Heart right ventricle (tissue), 16 donors: ENCODE measurements at regions not wholly inside any gene's neighbourhood (a gene's known extent, or its start where the extent isn't known, plus 50 kb on each side); places are given as distances from the start of the nearest gene placed in this dataset.

Source experiments
- ATAC-seq, 8 donors: fragments of 200-7000 bp; cut with Tn5 transposase; one replicate each; pipeline ENCODE4 v1.9.1; 2020; ENCODE audit warnings: mild to moderate bottlenecking in 8 of 8, moderate library complexity in 8 of 8, moderate number of reproducible peaks in 1 of 8
- DNase-seq, 2 donors: peaks; one replicate each; pipeline ENCODE4 v3.0.0-alpha.2; 2020
- H3K27ac ChIP-seq, 10 donors: fragments of 200-600 bp; sonication (generic) in 2 of 10; one replicate each; pipeline versions ENCODE4 v1.5.0 to v1.8.0; 2020 to 2022; ENCODE audit warnings: mild to moderate bottlenecking in 3 of 10
- H3K27me3 ChIP-seq, 7 donors: fragments of 200-600 bp; one replicate each; pipeline ENCODE4 v1.8.0; 2021 to 2022; ENCODE audit warnings: mild to moderate bottlenecking in 2 of 7
- H3K36me3 ChIP-seq, 9 donors: fragments of 200-600 bp; sonication (generic) in 1 of 9; one replicate each; pipeline versions ENCODE4 v1.5.0 to v1.8.0; 2020 to 2022; ENCODE audit warnings: mild to moderate bottlenecking in 2 of 9
- H3K4me1 ChIP-seq, 9 donors: fragments of 200-600 bp; sonication (generic) in 1 of 9; one replicate each; pipeline versions ENCODE4 v1.5.0 to v1.8.0; 2020 to 2022; ENCODE audit warnings: mild to moderate bottlenecking in 4 of 9
- H3K4me3 ChIP-seq, 10 donors: fragments of 200-600 bp; sonication (generic) in 2 of 10; one replicate each; pipeline versions ENCODE4 v1.5.0 to v1.8.0; 2020 to 2022; ENCODE audit warnings: mild to moderate bottlenecking in 7 of 10, moderate library complexity in 2 of 10
- H3K9me3 ChIP-seq, 11 donors: fragments of 200-600 bp in 10 of 11; sonication (generic) in 2 of 11; one replicate each; pipeline versions ENCODE4 v1.5.0 to v1.8.0; 2013 to 2022; ENCODE audit warnings: mild to moderate bottlenecking in 2 of 11, control low read depth in 1 of 11, moderate library complexity in 1 of 11
- WGBS, 2 donors: extraction: QIAGEN DNeasy Blood & Tissue Kit; methylation state at CpG; one replicate each; pipeline ENCODE4 v1.1.7; 2013; ENCODE audit warnings: inconsistent platforms in 1 of 2; 5-methylcytosine and 5-hydroxymethylcytosine counted together
- intact Hi-C, 10 donors: fragments of 100-400 bp; cut with DNase I; formaldehyde crosslinking; loops; one replicate each; pipeline versions ENCODE4 v1.11.1 to v1.14.2; 2022
- TF ChIP-seq, protein P1 (sequence below), 9 donors: fragments of 200-600 bp; sonication (generic) in 2 of 9; IDR thresholded peaks; one replicate each; pipeline versions ENCODE4 v1.5.0 to v1.8.0; 2021 to 2022; ENCODE audit warnings: antibody characterized with exemption in 9 of 9, mild to moderate bottlenecking in 5 of 9, moderate library complexity in 1 of 9
- donor health status: Arrhythmogenic right ventricular cardiomyopathy.
- donor health status: ischemic (EF 13 %, LVEDD 7.1; RV severe dilation, severe dysfunction).
- donor health status: healthy with polysubstance abuse.
- donor health status: DM: no; HTN: yes; CAD: no.
- donor health status: DM: no; HTN: no; CAD: no.
- donor health status: ischemic (EF 25% LVEDD 6.9; RV normal size, moderate dysfunction).
- donor health status: ischemic (EF 25% LVEDD 5.7; RV mildly dilated, moderate dysfunction).
- donor health status: healthy.
- donor health status: DM: yes; HTN: yes; CAD: no.
- donor health status: Ischemic cardiomyopathy.
- donor health status: ischemic (EF 35%, LVEDD 5.7; RV mildly dilated, moderate dysfunction).
- donor health status: nonischemic (EF 11% LVEDD 7.7; RV severe dilation, severe dysfunction).
- donor health status: DM: yes; HTN: yes; CAD: no.
- donor health status: PGD.
- donor health status: ischemic (EF 29% LVEDD 5.4; RV normal size, mild dysfunction).
- donor health status: nonischemic (EF 23%, LVEDD 6.1; RV moderate dilation, normal function).

DNA sequence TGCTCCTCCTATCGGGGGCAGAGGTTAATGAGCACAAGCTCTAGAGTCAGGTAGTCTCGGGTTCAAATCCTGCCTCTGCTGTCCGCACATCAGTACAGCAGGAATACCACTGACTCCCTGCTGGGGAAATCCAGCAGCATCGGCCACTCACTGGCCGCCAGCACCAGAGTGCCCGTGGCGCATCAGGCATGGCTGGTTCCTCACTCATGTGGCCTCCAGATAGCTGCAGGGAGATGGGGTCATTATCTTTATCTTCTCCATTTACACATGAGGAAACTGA lies 137.6 kb upstream of the COL5A1 start:
- WGBS, 2 donors, result 93 to 94% methylated on average over 7 of the region's 7 CpGs
- no peaks in the 10 kb centered on the region for H3K9me3 ChIP-seq
- DNase-seq, result no peak
- H3K27ac ChIP-seq, result no peak overlapping the region
- no peak for ATAC-seq
- peaks cover 0 to 49% (median 31%) of the 10 kb centered on the region in 7 donors for H3K27me3 ChIP-seq
- H3K4me1 ChIP-seq, result peaks cover 0 to 15% (median 8%) of the 10 kb centered on the region in 9 donors
- TF ChIP-seq, protein P1, sequence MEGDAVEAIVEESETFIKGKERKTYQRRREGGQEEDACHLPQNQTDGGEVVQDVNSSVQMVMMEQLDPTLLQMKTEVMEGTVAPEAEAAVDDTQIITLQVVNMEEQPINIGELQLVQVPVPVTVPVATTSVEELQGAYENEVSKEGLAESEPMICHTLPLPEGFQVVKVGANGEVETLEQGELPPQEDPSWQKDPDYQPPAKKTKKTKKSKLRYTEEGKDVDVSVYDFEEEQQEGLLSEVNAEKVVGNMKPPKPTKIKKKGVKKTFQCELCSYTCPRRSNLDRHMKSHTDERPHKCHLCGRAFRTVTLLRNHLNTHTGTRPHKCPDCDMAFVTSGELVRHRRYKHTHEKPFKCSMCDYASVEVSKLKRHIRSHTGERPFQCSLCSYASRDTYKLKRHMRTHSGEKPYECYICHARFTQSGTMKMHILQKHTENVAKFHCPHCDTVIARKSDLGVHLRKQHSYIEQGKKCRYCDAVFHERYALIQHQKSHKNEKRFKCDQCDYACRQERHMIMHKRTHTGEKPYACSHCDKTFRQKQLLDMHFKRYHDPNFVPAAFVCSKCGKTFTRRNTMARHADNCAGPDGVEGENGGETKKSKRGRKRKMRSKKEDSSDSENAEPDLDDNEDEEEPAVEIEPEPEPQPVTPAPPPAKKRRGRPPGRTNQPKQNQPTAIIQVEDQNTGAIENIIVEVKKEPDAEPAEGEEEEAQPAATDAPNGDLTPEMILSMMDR (IDR thresholded peaks at IDR 0.05), result no peak
- no peaks in the 10 kb centered on the region for H3K36me3 ChIP-seq
- intact Hi-C loops, result no loop called here
- no peak overlapping the region for H3K4me3 ChIP-seq

DNA sequence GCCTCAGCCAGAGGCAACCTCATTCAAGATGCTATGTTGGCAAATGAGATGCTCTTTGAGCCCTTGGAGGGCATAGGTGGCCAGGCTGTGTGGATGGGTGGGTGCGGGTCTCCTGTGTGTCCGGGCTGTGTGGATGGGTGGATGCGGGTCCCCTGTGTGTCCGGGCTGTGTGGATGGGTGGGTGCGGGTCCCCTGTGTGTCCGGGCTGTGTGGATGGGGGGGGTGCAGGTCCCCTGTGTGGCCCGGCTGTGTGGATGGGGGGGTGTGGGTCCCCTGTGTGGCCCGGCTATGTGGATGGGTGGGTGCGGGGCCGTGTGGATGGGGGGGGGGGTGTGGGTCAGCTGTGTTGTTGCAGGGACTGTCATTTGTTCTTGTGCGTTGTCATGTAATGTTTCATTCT lies 136.6 kb upstream of the COL5A1 start:
- intact Hi-C loops, result no loop called here
- no peaks in the 10 kb centered on the region for H3K36me3 ChIP-seq
- whole genome bisulfite sequencing, 2 donors, result 77 to 84% methylated on average over 9 to 11 of the region's 11 CpGs
- no peak overlapping the region for H3K4me3 ChIP-seq
- ATAC-seq, result no peak
- no peak for DNase-seq
- H3K9me3 ChIP-seq, result no peaks in the 10 kb centered on the region
- H3K27ac ChIP-seq, result no peak overlapping the region
- H3K27me3 ChIP-seq, result peaks cover 0 to 47% (median 31%) of the 10 kb centered on the region in 7 donors
- peaks cover 0 to 15% (median 8%) of the 10 kb centered on the region in 9 donors for H3K4me1 ChIP-seq
- TF ChIP-seq, protein P1 (IDR thresholded peaks at IDR 0.05), result no peak

DNA sequence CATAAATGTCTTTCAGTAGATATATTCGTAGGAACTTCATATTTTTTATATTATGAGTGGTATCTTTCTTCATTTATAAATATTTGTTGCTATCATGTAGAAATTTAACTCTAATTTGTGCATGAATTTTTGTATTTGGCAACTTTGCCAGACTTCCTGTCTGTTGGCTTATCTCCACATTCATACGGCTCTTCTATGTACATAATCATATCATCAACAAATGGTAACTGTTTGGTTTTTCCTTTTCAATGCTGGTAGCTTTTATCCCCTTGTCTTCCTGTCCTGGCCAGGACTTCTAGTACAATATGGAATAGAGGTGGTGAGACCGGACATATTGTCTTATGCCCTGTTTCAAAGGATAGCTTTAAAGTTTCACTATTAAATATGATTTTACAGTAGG lies 132.3 kb upstream of the COL5A1 start:
- H3K4me1 ChIP-seq, result no peaks in the 10 kb centered on the region
- no peak for DNase-seq
- TF ChIP-seq, protein P1 (IDR thresholded peaks at IDR 0.05), result no peak
- peaks cover 0 to 6% (median 0%) of the 10 kb centered on the region in 7 donors for H3K27me3 ChIP-seq
- intact Hi-C loops, result no loop called here
- H3K4me3 ChIP-seq, result no peak overlapping the region
- no peak for ATAC-seq
- WGBS, 2 donors, result 60 to 68% methylated on average over 3 of the region's 3 CpGs
- H3K9me3 ChIP-seq, result peaks cover 0 to 5% (median 0%) of the 10 kb centered on the region in 11 donors
- no peak overlapping the region for H3K27ac ChIP-seq
- no peaks in the 10 kb centered on the region for H3K36me3 ChIP-seq

DNA sequence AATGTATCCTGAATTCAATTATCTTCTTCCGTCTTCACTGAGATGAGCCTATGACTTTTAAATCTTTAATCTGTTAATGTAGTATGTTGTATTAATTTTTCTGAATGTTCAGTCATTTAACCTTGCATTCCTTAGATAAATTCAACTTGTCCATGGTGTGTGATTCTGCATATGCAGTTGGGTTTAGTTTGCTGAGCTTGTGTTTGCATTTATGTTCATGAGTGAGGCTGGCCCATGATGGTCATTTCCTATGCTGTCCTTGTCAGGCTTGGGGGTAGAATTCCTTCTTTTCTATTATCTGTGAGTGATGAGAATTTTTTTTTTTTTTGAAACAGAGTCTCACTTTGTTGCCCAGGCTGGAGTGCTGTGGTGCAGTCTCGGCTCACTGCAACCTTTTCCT lies 131.8 kb upstream of the COL5A1 start:
- TF ChIP-seq, protein P1 (IDR thresholded peaks at IDR 0.05), result no peak
- no peak overlapping the region for H3K4me3 ChIP-seq
- H3K27ac ChIP-seq, result no peak overlapping the region
- DNase-seq (no peak), ATAC-seq (no peak)
- no peaks in the 10 kb centered on the region for H3K36me3 ChIP-seq
- no peaks in the 10 kb centered on the region for H3K4me1 ChIP-seq
- 93 to 96% methylated on average over 2 of the region's 2 CpGs for WGBS, 2 donors
- peaks cover 0 to 6% (median 0%) of the 10 kb centered on the region in 11 donors for H3K9me3 ChIP-seq
- intact Hi-C loops, result no loop called here
- H3K27me3 ChIP-seq, result peaks cover 0 to 6% (median 0%) of the 10 kb centered on the region in 7 donors

DNA sequence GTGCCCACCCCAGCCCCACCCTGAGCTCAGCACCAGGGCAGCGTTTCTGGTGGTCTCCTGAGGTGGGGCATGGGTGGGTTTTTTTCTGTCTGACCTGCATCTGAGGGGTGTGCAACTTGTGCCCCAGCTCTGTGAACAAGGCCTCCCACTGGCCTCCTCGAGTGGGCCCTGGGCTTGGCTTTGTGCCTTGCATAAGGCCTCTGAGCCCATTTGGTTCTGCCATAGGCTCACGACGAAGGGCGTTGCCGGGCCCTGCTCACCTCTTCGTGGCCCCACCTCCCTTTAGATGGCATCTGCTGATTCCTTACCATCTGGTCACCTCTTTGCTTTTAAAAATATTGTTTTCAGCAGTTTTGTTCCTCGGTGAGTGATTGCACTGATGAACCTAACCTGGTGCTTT lies 127.1 kb upstream of the COL5A1 start:
- no peak overlapping the region for H3K4me3 ChIP-seq
- no peak for ATAC-seq
- WGBS, 2 donors, result 90 to 95% methylated on average over 8 of the region's 8 CpGs

More for the DNA sequence above, 127.1 kb upstream of the COL5A1 start:
- TF ChIP-seq, protein P1 (IDR thresholded peaks at IDR 0.05), result no peak
- Histone ChIP-seq H3K4me1 (no peaks in the 10 kb centered on the region), H3K27me3 (peaks cover 0 to 5% (median 0%) of the 10 kb centered on the region in 7 donors), H3K27ac (no peak overlapping the region), H3K36me3 (no peaks in the 10 kb centered on the region), H3K9me3 (peaks cover 0 to 6% (median 0%) of the 10 kb centered on the region in 11 donors)
- intact Hi-C loops, result no loop called here
- no peak for DNase-seq
